Stimulated activated CD8-positive, alpha-beta memory T cell treated with anti-CD3 and anti-CD28 coated beads, Interleukin-12 subunit alpha, Interleukin-12 subunit beta, amount 100 ng/mL, for 1 hour (primary cell): ENCODE measurements at regions not wholly inside any gene's neighbourhood (a gene's known extent, or its start where the extent isn't known, plus 50 kb on each side); places are given as distances from the start of the nearest gene placed in this dataset.

Experiments used
- DNase-seq: peaks from one replicate; pipeline ENCODE4 v3.0.0-alpha.2; 2020; ENCODE audit warnings: low read depth

DNA sequence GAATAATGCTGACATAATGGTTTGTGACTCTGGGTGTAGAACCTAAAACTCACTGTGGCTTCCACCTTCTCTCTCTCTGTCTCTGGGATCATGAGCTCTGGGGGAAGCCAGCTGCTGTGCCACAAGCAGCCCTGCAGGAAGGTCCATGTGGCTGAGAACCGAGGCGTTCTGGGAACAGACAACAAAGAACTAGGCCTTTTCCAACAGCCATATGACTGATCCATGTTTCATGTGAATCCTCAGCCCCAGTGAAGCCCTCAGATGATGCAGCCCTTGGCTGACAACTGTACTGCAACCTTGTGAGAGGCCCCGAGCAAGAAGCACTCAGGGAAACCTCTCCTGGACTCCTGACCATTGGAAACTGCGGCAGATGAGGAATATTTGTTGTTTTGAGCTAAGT, 56.6 kb downstream of the HLA-G start:
- DNase-seq, result no peak

DNA sequence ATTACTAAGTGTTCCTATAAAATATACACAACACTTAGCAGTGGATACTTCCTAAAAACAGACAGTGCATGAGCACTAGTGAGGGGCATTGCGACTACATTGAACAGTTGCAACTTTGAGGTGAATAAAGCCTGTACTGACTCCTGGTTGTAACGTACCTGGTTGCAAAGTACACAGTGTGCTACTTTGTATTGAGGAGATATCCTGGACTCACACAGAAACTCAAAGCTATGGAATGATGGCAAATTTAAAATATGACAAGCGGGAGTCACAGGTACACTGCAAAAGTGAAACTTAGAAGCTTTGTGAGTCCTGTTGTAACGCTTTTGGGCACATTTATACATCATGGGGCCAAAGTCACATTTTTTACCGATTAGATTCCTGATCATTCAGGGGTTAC, 55.6 kb upstream of the HLA-A start:
- DNase-seq, result no peak

DNA sequence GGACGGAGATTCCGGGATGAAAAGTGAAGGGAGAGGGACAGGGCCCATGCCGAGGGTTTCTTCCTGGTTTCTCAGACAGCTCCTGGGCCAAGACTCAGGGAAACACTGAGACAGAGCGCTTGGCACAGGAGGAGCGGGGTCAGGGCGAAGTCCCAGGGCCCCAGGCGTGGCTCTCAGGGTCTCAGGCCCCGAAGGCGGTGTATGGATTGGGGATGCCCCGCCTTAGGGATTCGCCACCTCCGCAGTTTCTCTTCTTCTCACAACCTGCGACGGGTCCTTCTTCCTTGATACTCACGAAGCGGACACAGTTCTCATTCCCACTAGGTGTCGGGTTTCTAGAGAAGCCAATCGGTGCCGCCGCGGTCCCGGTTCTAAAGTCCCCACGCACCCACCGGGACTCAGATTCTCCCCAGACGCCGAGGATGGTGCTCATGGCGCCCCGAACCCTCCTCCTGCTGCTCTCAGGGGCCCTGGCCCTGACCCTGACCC, 55.0 kb upstream of the HLA-A start:
- DNase-seq, result peak; percentile 4

DNA sequence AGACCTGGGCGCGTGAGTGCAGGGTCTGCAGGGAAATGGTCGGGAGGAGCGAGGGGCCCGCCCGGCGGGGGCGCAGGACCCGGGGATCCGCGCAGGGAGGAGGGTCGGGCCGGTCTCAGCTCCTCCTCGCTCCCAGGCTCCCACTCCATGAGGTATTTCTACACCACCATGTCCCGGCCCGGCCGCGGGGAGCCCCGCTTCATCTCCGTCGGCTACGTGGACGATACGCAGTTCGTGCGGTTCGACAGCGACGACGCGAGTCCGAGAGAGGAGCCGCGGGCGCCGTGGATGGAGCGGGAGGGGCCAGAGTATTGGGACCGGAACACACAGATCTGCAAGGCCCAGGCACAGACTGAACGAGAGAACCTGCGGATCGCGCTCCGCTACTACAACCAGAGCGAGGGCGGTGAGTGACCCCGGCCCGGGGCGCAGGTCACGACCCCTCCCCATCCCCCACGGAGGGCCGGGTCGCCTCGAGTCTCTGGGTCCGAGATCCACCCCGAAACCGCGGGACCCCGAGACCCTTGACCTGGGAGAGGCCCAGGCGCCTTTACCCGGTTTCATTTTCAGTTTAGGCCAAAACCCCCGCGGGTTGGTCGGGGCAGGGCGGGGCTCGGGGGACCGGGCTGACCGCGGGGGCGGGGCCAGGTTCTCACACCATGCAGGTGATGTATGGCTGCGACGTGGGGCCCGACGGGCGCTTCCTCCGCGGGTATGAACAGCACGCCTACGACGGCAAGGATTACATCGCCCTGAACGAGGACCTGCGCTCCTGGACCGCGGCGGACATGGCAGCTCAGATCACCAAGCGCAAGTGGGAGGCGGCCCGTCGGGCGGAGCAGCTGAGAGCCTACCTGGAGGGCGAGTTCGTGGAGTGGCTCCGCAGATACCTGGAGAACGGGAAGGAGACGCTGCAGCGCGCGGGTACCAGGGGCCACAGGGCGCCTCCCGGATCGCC, 54.2 kb upstream of the HLA-A start:
- DNase-seq, result peak; percentile 77
